GM12891 (cell line): ENCODE measurements at regions not wholly inside any gene's neighbourhood (a gene's known extent, or its start where the extent isn't known, plus 50 kb on each side); places are given as distances from the start of the nearest gene placed in this dataset.

Experiments
- POLR2AphosphoS5 ChIP-seq: IDR thresholded peaks from 2 replicates; pipeline ENCODE4 v1.6.1; 2011; ENCODE audit warnings: low read depth, low read length, control low read depth
- POU2F2 ChIP-seq: IDR thresholded peaks from 2 replicates; pipeline ENCODE4 v1.6.1; 2011; ENCODE audit warnings: low read depth, mild to moderate bottlenecking, control low read depth, low read length, moderate library complexity

DNA sequence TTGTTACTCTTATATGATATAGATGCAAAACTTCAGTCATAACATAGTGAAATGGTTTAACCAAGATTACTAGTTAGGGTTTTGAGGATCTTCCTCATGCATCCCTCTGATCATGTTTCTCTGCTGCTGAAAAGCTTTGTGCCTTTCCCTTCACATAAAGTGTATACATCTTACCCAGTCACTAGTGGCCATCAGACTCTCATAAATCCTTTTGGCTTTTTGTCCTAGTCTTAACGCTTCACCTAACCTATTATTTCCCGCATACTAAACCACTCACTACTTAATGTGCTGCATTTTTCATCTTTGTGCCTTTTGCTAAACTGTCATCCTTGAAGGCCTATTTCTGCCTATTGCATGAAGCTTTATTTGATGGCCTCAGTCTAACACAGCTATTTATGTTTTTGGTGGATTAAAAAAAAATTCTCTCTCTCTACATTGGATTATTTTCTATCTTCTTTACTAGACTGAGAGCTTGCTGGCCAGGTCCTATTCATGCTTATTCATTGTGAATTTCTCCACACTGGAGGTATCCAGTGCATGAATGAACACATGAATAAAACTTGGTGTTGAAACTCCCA lies 717.6 kb upstream of the GOLIM4 start:
- TF ChIP-seq POU2F2 (no peak), POLR2AphosphoS5 (no peak)
